Vagina (tissue), 2 donors: ENCODE measurements at regions not wholly inside any gene's neighbourhood (a gene's known extent, or its start where the extent isn't known, plus 50 kb on each side); places are given as distances from the start of the nearest gene placed in this dataset.

Source experiments
- DNase-seq, 2 donors: peaks; one replicate each; pipeline ENCODE4 v3.0.0-alpha.2; 2017; ENCODE audit errors: extremely low spot score in 2 of 2
- H3K27ac ChIP-seq: fragments of 200-600 bp; sonication (generic); one replicate; pipeline ENCODE4 v1.5.1; 2019
- H3K27me3 ChIP-seq: fragments of 200-600 bp; sonication (generic); one replicate; pipeline ENCODE4 v1.5.1; 2019
- H3K36me3 ChIP-seq, 2 donors: fragments of 200-600 bp; sonication (generic); one replicate each; pipeline ENCODE4 v1.5.1; 2017 to 2019
- H3K4me1 ChIP-seq: fragments of 200-600 bp; sonication (generic); one replicate; pipeline ENCODE4 v1.5.1; 2019
- H3K4me3 ChIP-seq, 2 donors: fragments of 200-600 bp; sonication (generic); 1 replicate in 1 of 2; 2 replicates in 1 of 2; pipeline ENCODE4 v1.5.1; 2016 to 2019
- H3K9me3 ChIP-seq: fragments of 200-600 bp; sonication (generic); one replicate; pipeline ENCODE4 v1.5.1; 2019
- CTCF ChIP-seq, 3 experiments: fragments of 450-650 bp in 2 of 3; fragments of 200-600 bp in 1 of 3; sonication (generic) in 1 of 3; IDR thresholded peaks; one replicate each; pipeline ENCODE4 v1.5.1; 2017 to 2019; ENCODE audit warnings: antibody characterized with exemption in 3 of 3, mild to moderate bottlenecking in 2 of 3, moderate library complexity in 2 of 3
- POLR2A ChIP-seq, 2 donors: fragments of 450-650 bp; IDR thresholded peaks; one replicate each; pipeline ENCODE4 v1.6.1; 2017; ENCODE audit warnings: antibody characterized with exemption in 2 of 2, mild to moderate bottlenecking in 2 of 2, moderate library complexity in 2 of 2
- POLR2AphosphoS5 ChIP-seq, 2 donors: sonication (generic); formaldehyde crosslinking; IDR thresholded peaks; one replicate each; pipeline ENCODE4 v1.9.0; 2017; ENCODE audit warnings: antibody characterized with exemption in 2 of 2, mild to moderate bottlenecking in 2 of 2, low read depth in 1 of 2; ENCODE audit not compliant: insufficient read depth in 1 of 2
- intact Hi-C: fragments of 100-400 bp; cut with DNase I; formaldehyde crosslinking; loops from one replicate; pipeline ENCODE4 v1.15.1; 2023

GRCh38 chr21:16007943-16008342 is 278.2 kb downstream of the USP25 start:
- no peaks in the 10 kb centered on the region for H3K36me3 ChIP-seq
- no peak for TF ChIP-seq POLR2AphosphoS5 (IDR thresholded peaks at IDR 0.05; ENCODE audit: insufficient read depth in 1 of 2, low read depth in 1 of 2)
- intact Hi-C loops: loop anchor here (10.0 kb wide), 1 partner anchor 1257 kb away; no protein-coding TSS in a partner anchor
- H3K4me1 ChIP-seq: no peaks in the 10 kb centered on the region
- H3K9me3 ChIP-seq: no peaks in the 10 kb centered on the region
- H3K4me3 ChIP-seq: no peak overlapping the region
- H3K27ac ChIP-seq: no peak overlapping the region
- DNase-seq: no peak
- no peaks in the 10 kb centered on the region for H3K27me3 ChIP-seq

- intact Hi-C loops: no loop called here
- Histone ChIP-seq H3K36me3 (no peaks in the 10 kb centered on the region), H3K27me3 (no peaks in the 10 kb centered on the region), H3K4me1 (no peaks in the 10 kb centered on the region), H3K4me3 (no peak overlapping the region), H3K27ac (no peak overlapping the region), H3K9me3 (no peaks in the 10 kb centered on the region)
- TF ChIP-seq POLR2AphosphoS5 (IDR thresholded peaks at IDR 0.05; ENCODE audit: insufficient read depth in 1 of 2, low read depth in 1 of 2) (no peak), CTCF (IDR thresholded peaks at IDR 0.05) (no peak), POLR2A (IDR thresholded peaks at IDR 0.05) (no peak)
- DNase-seq: no peak
These were observed 281.9 kb downstream of the USP25 start for GRCh38 chr21:16011719-16012118.

GRCh38 chr21:16013570-16013969 is 283.8 kb downstream of the USP25 start:
- H3K4me1 ChIP-seq: no peaks in the 10 kb centered on the region
- TF ChIP-seq CTCF (IDR thresholded peaks at IDR 0.05): no peak
- no peak for TF ChIP-seq POLR2AphosphoS5 (IDR thresholded peaks at IDR 0.05; ENCODE audit: insufficient read depth in 1 of 2, low read depth in 1 of 2)
- TF ChIP-seq POLR2A (IDR thresholded peaks at IDR 0.05): no peak
- no peaks in the 10 kb centered on the region for H3K36me3 ChIP-seq
- H3K4me3 ChIP-seq: peak overlapping the region in 1 of 2 donors; percentile 14
- no peaks in the 10 kb centered on the region for H3K9me3 ChIP-seq
- H3K27me3 ChIP-seq: no peaks in the 10 kb centered on the region
- DNase-seq: no peak
- intact Hi-C loops: no loop called here
- H3K27ac ChIP-seq: peak overlapping the region; percentile 11

GRCh38 chr21:16020878-16021277 is 291.1 kb downstream of the USP25 start:
- Histone ChIP-seq H3K27me3 (no peaks in the 10 kb centered on the region), H3K9me3 (no peaks in the 10 kb centered on the region), H3K36me3 (no peaks in the 10 kb centered on the region), H3K27ac (no peak overlapping the region), H3K4me3 (no peak overlapping the region), H3K4me1 (no peaks in the 10 kb centered on the region)
- intact Hi-C loops: no loop called here
- TF ChIP-seq CTCF (IDR thresholded peaks at IDR 0.05): no peak
- TF ChIP-seq POLR2A (IDR thresholded peaks at IDR 0.05): no peak
- TF ChIP-seq POLR2AphosphoS5 (IDR thresholded peaks at IDR 0.05; ENCODE audit: insufficient read depth in 1 of 2, low read depth in 1 of 2): no peak
- no peak for DNase-seq

- Histone ChIP-seq H3K27ac (no peak overlapping the region), H3K36me3 (no peaks in the 10 kb centered on the region), H3K4me3 (no peak overlapping the region), H3K9me3 (no peaks in the 10 kb centered on the region), H3K4me1 (no peaks in the 10 kb centered on the region), H3K27me3 (no peaks in the 10 kb centered on the region)
- DNase-seq: no peak
- no peak for TF ChIP-seq POLR2A (IDR thresholded peaks at IDR 0.05)
- TF ChIP-seq CTCF (IDR thresholded peaks at IDR 0.05): no peak
- no peak for TF ChIP-seq POLR2AphosphoS5 (IDR thresholded peaks at IDR 0.05; ENCODE audit: insufficient read depth in 1 of 2, low read depth in 1 of 2)
- intact Hi-C loops: no loop called here
These were observed 292.3 kb downstream of the USP25 start for GRCh38 chr21:16022116-16022515.
